GM12892 (cell line): ENCODE measurements at regions not wholly inside any gene's neighbourhood (a gene's known extent, or its start where the extent isn't known, plus 50 kb on each side); places are given as distances from the start of the nearest gene placed in this dataset.

Source experiments
- DNase-seq: peaks from one replicate; pipeline ENCODE4 v3.0.0; 2011; ENCODE audit not compliant: insufficient read length
- FAIRE-seq: peaks from 2 replicates; lab custom pipeline; 2011; peaks lifted over from hg19 to GRCh38; lab: Jason Lieb, UNC
- POLR2A ChIP-seq: IDR thresholded peaks from 2 replicates; pipeline ENCODE4 v1.6.1; 2011; ENCODE audit warnings: low read depth, low read length, control low read depth
- POLR2AphosphoS5 ChIP-seq: IDR thresholded peaks from 2 replicates; pipeline ENCODE4 v1.6.1; 2011; ENCODE audit warnings: low read depth, low read length, control low read depth
- TAF1 ChIP-seq: IDR thresholded peaks from 2 replicates; pipeline ENCODE4 v1.6.1; 2011; ENCODE audit warnings: low read depth, mild to moderate bottlenecking, control low read depth, low read length, borderline replicate concordance

- FAIRE-seq: no peak
- TF ChIP-seq TAF1: no peak
- TF ChIP-seq POLR2AphosphoS5: no peak
- TF ChIP-seq POLR2A: no peak
These were observed 508.1 kb downstream of the NR2F1-AS1 start for GRCh38 chr5:93072831-93073459.

GRCh38 chr5:93071710-93072109 is 509.3 kb downstream of the NR2F1-AS1 start:
- no peak for FAIRE-seq
- DNase-seq: no peak

More at GRCh38 chr5:93072831-93073459, 508.1 kb downstream of the NR2F1-AS1 start:
- no peak for DNase-seq

GRCh38 chr5:93070938-93071337 is 510.1 kb downstream of the NR2F1-AS1 start:
- TF ChIP-seq POLR2AphosphoS5 (no peak), TAF1 (no peak), POLR2A (no peak)
- no peak for FAIRE-seq
- DNase-seq: no peak

More at GRCh38 chr5:93071710-93072109, 509.3 kb downstream of the NR2F1-AS1 start:
- TF ChIP-seq POLR2A (no peak), POLR2AphosphoS5 (no peak), TAF1 (no peak)

- FAIRE-seq (no peak), DNase-seq (no peak)
- TF ChIP-seq TAF1: no peak
- no peak for TF ChIP-seq POLR2AphosphoS5
- no peak for TF ChIP-seq POLR2A
These were observed 511.7 kb downstream of the NR2F1-AS1 start for GRCh38 chr5:93069276-93069675.

GRCh38 chr5:93062548-93062947 is 518.5 kb downstream of the NR2F1-AS1 start:
- no peak for DNase-seq
- no peak for FAIRE-seq
- TF ChIP-seq POLR2A (no peak), POLR2AphosphoS5 (no peak), TAF1 (no peak)

GRCh38 chr5:93058309-93058708 is 522.7 kb downstream of the NR2F1-AS1 start:
- DNase-seq (no peak), FAIRE-seq (no peak)
- TF ChIP-seq POLR2AphosphoS5 (no peak), TAF1 (no peak), POLR2A (no peak)

- TF ChIP-seq TAF1 (no peak), POLR2AphosphoS5 (no peak), POLR2A (no peak)
- DNase-seq (no peak), FAIRE-seq (no peak)
These were observed 523.7 kb downstream of the NR2F1-AS1 start for GRCh38 chr5:93057311-93057710.

- no peak for FAIRE-seq
These were observed 525.0 kb downstream of the NR2F1-AS1 start for GRCh38 chr5:93055971-93056370.

GRCh38 chr5:93055561-93055960 is 525.5 kb downstream of the NR2F1-AS1 start:
- no peak for TF ChIP-seq TAF1
- DNase-seq: no peak
- FAIRE-seq: no peak

More at GRCh38 chr5:93055971-93056370, 525.0 kb downstream of the NR2F1-AS1 start:
- no peak for DNase-seq
- TF ChIP-seq POLR2A (no peak), TAF1 (no peak), POLR2AphosphoS5 (no peak)

- no peak for DNase-seq
- FAIRE-seq: no peak
These were observed 526.4 kb downstream of the NR2F1-AS1 start for GRCh38 chr5:93054424-93055163.

GRCh38 chr5:93053825-93054224 is 527.2 kb downstream of the NR2F1-AS1 start:
- no peak for FAIRE-seq
- DNase-seq: no peak
- TF ChIP-seq POLR2AphosphoS5 (no peak), TAF1 (no peak), POLR2A (no peak)

More at GRCh38 chr5:93054424-93055163, 526.4 kb downstream of the NR2F1-AS1 start:
- TF ChIP-seq POLR2A: no peak
- no peak for TF ChIP-seq POLR2AphosphoS5

- no peak for FAIRE-seq
- TF ChIP-seq TAF1 (no peak), POLR2A (no peak), POLR2AphosphoS5 (no peak)
These were observed 532.2 kb downstream of the NR2F1-AS1 start for GRCh38 chr5:93048858-93049257.

More at GRCh38 chr5:93048858-93049257, 532.2 kb downstream of the NR2F1-AS1 start:
- DNase-seq: no peak
